Right hindlimb (tissue), 1 donor: ENCODE measurements at regions not wholly inside any gene's neighbourhood (a gene's known extent, or its start where the extent isn't known, plus 50 kb on each side); places are given as distances from the start of the nearest gene placed in this dataset.

Source experiments
- DNase-seq: peaks from one replicate; pipeline ENCODE4 v3.0.0-alpha.2; 2018

DNA sequence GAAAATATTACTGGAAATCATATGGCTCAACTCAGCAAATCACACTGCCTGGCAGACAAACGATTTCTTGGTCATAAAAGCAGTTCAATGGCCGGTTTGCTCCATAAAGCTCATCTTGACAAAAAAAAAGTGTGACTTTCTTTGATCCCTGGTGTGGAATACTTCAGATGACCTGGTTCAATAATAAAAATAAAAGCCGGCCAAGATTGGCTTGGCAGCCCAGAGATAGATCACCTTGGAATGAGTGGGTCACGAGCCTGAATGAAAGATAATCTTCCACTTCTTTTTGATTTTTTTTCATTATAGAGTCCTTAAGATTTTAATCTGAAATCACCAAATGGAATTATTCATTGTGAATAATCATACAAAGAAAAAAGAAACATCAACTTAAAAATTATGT, 445.3 kb upstream of the CITED2 start:
- DNase-seq, result no peak

- no peak for DNase-seq
These were observed 438.5 kb upstream of the CITED2 start for GRCh38 chr6:139812939-139813338.

- no peak for DNase-seq
These were observed 427.3 kb upstream of the CITED2 start for GRCh38 chr6:139801571-139802321.

GRCh38 chr6:139800837-139801236, 426.4 kb upstream of the CITED2 start:
- DNase-seq, result no peak

DNA sequence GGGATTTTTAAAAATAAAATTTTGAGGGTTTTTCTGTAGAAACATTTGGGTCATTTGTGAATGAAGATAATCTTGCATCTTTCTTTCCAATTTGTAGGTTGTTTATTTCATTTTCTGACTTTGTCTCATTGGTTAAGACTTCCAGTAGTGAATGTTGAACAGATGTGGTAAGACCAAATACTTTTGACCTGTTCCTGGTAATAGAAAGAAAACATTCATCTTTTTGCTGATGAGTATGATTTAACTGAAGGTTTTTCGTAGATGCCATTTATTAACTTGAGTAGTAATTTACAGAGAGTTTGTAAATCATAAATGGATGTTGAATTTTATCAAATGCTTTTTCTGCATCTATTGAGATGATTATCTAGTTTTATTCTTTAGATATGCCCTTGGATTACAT, 416.1 kb upstream of the CITED2 start:
- no peak for DNase-seq

- no peak for DNase-seq
These were observed 409.8 kb upstream of the CITED2 start for GRCh38 chr6:139784222-139784769.

DNA sequence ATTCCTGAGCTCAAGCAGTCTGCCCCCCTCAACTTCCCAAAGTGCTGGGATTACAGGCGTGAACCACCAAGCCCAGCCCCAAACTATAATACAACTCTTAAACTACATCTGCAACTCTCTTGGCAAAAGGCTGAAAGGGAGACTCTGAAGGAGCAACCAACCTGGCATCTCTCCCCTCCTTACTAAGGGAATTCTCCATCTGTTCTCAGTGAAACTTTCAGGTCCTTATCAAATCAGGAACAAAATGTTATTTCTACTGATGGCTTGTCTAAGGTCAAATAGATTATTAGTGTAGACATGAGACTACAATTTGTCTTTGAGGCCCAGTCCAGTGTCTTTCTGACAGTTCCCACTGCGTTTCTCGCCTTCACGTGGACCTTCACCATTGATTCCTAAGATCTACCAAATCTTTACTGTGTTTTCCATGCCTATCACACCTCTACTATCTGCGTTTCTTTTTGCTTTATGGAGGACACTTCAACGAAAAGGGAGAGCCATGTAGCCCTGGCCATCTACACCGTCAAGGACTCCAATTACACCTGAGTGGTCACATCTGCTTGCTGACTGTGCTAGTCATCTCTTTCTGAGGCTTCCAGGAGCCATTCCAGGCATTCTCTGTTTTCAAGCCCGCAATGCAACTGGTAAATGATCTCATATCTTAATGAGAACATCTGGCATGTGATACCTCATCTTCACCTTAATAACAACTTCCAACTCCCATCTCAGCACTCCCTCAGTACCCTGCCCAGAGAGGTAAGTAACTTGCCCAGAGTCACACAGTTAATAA, 405.7 kb upstream of the CITED2 start:
- DNase-seq, result no peak

DNA sequence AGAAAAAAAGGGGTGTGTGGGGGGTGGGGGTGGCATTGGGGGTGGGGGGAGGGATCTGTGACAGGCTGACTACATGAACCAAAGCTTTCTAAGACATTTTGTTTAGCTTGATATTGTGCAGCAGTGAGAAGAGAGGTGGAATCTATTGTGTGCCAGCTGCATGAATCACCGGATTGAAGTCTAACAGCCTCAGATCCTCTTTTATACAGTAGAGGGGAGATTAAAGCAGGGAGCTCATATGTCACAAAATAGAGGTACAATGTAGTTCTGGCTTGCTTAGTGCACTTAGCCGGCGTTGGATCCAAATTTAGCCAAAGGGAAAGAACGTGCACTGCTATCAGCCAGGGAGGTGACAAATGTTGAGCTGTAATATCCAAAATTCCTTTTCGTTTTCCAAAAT, 404.2 kb upstream of the CITED2 start:
- no peak for DNase-seq

DNA sequence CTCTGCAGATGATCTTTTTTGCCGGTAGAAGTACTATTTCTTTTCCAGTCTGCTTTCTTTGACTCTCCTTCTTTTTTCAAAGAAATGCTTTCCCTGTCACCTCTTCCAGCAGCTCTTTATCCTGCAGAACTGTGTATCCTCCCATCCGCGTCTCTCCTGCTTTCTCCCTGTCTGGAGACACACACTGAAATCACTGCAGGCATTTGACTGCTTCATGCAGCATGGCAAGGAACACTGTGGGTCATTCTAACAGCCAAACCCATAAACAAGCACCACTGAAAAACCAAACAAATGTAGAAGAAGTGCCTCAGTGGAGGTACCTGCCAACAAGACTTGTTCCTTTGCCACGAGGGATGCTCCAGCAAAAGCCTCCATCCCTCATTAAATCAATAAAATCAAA, 403.7 kb upstream of the CITED2 start:
- DNase-seq, result no peak

GRCh38 chr6:139777202-139777970, 402.9 kb upstream of the CITED2 start:
- DNase-seq, result no peak

DNA sequence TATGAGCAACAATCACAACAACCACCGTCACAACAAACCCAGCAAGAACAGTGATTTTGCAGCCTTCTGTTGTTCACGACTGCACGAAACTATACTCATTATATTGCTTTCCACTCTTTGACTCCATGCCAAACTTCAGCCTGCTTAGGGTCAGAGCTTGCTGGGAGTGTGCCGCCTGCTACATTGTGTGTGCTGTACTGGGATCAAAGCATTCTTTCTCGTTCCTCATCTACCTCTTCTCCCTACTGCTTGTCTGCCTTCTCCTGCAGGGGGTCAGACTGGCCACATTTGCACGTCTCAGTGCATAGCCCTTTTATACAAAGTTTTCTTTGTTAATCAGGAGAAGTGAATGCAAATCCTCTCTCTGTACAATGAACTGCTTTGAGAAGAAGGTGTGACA, 401.6 kb upstream of the CITED2 start:
- no peak for DNase-seq

DNA sequence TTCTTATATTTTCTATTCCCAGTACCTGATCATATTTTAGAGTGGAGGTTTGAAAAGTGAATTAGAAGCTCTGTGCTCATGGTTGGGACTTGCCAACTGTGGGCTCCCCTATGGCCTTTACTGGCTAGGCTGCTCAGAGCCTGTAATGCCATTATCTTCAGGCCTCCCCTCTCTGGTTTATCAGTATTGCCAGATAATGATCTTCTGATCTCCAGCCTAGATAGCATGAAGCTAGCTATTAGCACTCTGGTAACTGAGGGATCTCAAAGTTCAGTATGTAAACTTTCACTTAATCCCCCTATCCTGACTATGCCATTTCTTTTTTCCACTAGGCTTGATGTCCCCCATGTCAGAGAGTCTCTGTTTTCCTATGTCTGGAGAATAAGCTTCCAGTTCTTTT, 393.7 kb upstream of the CITED2 start:
- DNase-seq, result no peak

DNA sequence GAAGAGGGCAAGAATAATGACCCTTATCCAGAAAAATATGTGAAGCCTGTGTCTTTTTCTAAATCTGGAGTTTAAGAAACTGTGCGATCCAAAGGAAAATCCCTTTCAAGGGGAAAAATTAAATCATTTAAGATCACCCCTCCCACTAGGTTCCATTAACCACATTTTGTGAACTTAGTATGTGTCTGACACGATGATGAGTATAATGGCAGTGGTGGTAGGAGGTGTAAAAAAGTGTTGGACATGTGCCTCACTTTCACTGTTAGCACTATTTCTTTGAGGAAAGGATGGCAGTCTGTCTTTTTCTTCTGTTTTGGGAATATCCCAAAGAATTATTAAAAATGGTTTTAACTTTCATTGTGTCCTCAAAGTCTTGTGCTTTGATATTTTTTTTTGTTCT, 392.3 kb upstream of the CITED2 start:
- DNase-seq, result no peak

DNA sequence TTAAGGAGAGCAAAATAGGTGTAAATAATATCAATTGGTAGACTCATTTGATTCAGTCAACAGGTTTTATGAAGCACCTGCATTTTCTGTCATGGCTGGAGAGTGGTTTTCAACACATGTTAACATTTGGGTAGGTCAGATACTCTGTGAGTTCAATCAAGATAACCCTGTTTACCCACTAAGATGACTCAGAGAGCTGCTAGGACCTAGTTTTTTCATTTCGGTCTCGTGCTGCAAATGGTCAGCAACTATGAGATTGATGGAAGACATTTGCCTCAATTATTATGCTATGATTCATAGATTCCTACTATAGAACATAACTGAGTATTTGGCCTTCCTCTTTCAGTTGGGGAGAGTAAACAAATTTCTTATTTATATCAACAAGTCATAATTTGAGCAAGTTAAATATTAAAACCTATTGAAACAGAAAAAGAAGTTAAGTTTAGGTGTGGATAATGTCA, 391.4 kb upstream of the CITED2 start:
- DNase-seq, result no peak

- peak; percentile 57 for DNase-seq
These were observed 390.1 kb upstream of the CITED2 start for GRCh38 chr6:139764498-139764986.

- no peak for DNase-seq
These were observed 389.2 kb upstream of the CITED2 start for GRCh38 chr6:139763468-139764210.

GRCh38 chr6:139762587-139763031, 388.2 kb upstream of the CITED2 start:
- no peak for DNase-seq

DNA sequence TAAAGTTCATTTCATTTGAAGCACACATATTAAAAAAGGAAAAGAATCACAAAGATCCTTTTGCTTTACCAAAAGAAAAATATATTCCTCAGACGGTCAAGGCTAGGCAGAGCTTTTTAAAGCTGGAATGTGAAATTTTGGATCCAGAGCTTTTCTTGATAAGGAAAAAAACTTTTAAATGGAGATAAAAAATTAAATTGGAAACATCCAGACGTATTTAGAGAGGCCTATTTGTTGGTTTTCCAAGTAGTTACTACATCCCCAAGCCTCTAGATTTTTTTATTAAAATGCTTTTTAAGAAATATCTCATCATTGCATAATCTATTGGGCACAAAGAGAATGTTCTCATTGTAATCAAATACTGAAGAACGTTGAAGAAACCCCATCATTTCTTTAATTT, 385.7 kb upstream of the CITED2 start:
- DNase-seq, result no peak

DNA sequence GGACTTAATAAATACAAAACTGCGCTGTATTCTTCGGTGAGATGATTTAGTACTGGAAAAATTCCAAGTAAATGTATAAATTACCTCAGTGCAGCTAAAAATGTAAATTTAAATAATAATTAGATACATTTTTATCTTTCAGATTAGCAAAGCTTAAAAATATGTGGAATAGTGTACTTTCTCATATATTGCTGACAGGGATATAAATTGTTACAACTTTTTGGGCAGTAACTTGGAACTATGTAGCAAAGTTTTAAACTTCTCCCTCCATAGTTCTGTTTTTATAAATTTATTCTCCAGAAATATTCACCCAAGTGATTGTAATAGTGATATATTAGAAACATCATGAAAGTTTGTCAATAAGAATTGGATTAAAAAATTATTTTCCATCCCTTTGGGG, 384.6 kb upstream of the CITED2 start:
- no peak for DNase-seq

- DNase-seq, result no peak
These were observed 383.8 kb upstream of the CITED2 start for GRCh38 chr6:139758209-139758611.

DNA sequence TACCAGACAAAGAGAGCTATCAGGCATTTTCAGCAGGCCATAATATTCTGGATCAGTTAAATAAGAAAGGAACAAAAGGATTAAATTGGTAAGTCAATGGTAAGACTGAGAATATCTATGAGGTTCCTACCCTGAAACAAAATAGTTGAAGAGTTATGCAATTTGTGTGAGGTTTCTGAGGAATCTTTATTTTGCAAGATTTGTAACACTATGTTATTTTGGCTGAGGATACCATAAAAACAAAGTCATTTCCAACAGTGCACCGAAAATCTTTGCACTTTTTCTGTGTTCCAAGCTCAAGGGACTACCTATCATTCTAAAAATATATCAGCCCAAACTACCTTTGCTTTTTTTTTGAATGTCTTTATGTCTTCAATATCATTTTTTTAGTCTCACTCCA, 383.3 kb upstream of the CITED2 start:
- DNase-seq, result no peak

- DNase-seq, result no peak
These were observed 381.9 kb upstream of the CITED2 start for GRCh38 chr6:139756381-139756780.
